Gastrocnemius medialis (tissue), 4 donors: ENCODE measurements at regions not wholly inside any gene's neighbourhood (a gene's known extent, or its start where the extent isn't known, plus 50 kb on each side); places are given as distances from the start of the nearest gene placed in this dataset.

Source experiments
- POLR2A ChIP-seq, 2 donors: fragments of 450-650 bp; IDR thresholded peaks; one replicate each; pipeline ENCODE4 v1.6.1; 2017; ENCODE audit warnings: antibody characterized with exemption in 2 of 2, mild to moderate bottlenecking in 2 of 2, moderate library complexity in 2 of 2
- TF ChIP-seq, protein P1 (sequence below), 5 experiments: fragments of 450-650 bp in 3 of 5; fragments of 200-600 bp in 2 of 5; sonication (generic) in 2 of 5; IDR thresholded peaks in 4 of 5; conservative IDR thresholded peaks in 1 of 5; 1 replicate in 4 of 5; 2 replicates in 1 of 5; pipeline ENCODE4 v1.5.1; 2016 to 2019; ENCODE audit warnings: antibody characterized with exemption in 5 of 5, mild to moderate bottlenecking in 3 of 5, moderate library complexity in 3 of 5

DNA sequence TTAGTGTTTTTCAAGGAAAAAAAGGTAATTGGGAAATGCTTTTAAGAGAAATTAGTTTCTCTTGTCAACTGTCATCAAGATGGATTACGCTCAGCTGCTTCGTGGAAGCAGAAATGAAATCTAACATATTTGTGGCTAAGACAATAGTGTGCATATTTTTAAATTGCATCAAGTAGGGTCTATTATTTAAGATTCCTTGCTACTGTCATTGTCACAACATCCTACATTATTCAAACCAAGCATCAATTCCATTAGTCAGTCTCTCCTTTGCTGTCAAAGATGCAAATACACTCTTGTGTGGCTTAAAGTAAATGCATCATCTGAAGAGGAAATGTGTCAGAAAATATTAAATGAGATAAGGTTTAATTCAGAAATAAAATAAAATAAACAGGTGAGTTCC is 1277.6 kb upstream of the SEL1L start:
- TF ChIP-seq, protein P1, sequence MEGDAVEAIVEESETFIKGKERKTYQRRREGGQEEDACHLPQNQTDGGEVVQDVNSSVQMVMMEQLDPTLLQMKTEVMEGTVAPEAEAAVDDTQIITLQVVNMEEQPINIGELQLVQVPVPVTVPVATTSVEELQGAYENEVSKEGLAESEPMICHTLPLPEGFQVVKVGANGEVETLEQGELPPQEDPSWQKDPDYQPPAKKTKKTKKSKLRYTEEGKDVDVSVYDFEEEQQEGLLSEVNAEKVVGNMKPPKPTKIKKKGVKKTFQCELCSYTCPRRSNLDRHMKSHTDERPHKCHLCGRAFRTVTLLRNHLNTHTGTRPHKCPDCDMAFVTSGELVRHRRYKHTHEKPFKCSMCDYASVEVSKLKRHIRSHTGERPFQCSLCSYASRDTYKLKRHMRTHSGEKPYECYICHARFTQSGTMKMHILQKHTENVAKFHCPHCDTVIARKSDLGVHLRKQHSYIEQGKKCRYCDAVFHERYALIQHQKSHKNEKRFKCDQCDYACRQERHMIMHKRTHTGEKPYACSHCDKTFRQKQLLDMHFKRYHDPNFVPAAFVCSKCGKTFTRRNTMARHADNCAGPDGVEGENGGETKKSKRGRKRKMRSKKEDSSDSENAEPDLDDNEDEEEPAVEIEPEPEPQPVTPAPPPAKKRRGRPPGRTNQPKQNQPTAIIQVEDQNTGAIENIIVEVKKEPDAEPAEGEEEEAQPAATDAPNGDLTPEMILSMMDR (IDR thresholded peaks at IDR 0.05 in 4 of 5, conservative IDR thresholded peaks at IDR 0.05 in 1 of 5): no peak
- no peak for TF ChIP-seq POLR2A (IDR thresholded peaks at IDR 0.05)
